ENCODE measurements at regions not wholly inside any gene's neighbourhood (a gene's known extent, or its start where the extent isn't known, plus 50 kb on each side); places are given as distances from the start of the nearest gene placed in this dataset.

DNA sequence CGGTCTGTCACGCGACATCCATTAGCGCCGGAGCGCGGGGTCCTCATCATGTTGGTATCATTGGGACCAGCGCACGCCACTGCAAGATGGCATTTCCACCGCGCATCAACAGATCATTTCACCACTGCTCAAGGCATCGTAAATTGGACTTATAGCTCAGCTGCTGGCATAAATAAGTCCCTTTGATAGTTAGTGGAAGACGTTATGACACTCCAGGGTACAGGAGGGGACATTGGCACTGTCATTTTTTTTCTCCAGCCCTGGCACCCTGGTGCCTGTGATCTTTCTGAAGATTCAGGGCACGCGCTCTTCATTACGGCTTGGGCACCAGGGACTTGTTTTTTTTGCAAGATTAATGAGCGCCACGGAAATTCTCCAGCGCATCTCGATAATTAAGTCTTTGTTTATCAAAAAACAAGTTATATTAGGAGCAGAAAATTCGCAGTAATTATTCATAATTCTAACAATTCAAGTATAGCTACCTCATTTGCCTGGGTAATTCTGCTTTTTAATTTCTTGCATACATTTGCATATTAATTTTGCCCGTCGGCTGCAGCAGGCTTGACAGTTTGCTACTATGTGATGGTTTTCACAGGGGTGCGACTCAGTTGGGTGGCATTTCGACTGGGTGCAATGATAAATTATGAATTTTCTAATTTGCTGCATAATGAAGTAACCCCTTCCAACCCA lies 167.7 kb downstream of the VRK1 start (continued):
- TF ChIP-seq FOXJ3 (CRISPR knock-in tag; IDR thresholded peaks at IDR 0.05; ENCODE audit: borderline replicate concordance) (no peak), PRRX2 (CRISPR knock-in tag; IDR thresholded peaks at IDR 0.05) (no peak), NR3C1 (CRISPR knock-in tag; conservative IDR thresholded peaks at IDR 0.05; ENCODE audit: low read depth) (no peak), ETV6 (CRISPR knock-in tag; IDR thresholded peaks at IDR 0.05) (no peak), NR2C2 (CRISPR knock-in tag; IDR thresholded peaks at IDR 0.05) (no peak), ELF4 (CRISPR knock-in tag; IDR thresholded peaks at IDR 0.05; ENCODE audit: low read depth) (no peak), TP53 (CRISPR knock-in tag; IDR thresholded peaks at IDR 0.05) (no peak), OVOL2 (CRISPR knock-in tag; IDR thresholded peaks at IDR 0.05; ENCODE audit: borderline replicate concordance) (no peak), CREM (CRISPR knock-in tag; IDR thresholded peaks at IDR 0.05) (no peak), NFYB (CRISPR knock-in tag; conservative IDR thresholded peaks at IDR 0.05; ENCODE audit: low read depth) (no peak)
- TF ChIP-seq, protein P1, sequence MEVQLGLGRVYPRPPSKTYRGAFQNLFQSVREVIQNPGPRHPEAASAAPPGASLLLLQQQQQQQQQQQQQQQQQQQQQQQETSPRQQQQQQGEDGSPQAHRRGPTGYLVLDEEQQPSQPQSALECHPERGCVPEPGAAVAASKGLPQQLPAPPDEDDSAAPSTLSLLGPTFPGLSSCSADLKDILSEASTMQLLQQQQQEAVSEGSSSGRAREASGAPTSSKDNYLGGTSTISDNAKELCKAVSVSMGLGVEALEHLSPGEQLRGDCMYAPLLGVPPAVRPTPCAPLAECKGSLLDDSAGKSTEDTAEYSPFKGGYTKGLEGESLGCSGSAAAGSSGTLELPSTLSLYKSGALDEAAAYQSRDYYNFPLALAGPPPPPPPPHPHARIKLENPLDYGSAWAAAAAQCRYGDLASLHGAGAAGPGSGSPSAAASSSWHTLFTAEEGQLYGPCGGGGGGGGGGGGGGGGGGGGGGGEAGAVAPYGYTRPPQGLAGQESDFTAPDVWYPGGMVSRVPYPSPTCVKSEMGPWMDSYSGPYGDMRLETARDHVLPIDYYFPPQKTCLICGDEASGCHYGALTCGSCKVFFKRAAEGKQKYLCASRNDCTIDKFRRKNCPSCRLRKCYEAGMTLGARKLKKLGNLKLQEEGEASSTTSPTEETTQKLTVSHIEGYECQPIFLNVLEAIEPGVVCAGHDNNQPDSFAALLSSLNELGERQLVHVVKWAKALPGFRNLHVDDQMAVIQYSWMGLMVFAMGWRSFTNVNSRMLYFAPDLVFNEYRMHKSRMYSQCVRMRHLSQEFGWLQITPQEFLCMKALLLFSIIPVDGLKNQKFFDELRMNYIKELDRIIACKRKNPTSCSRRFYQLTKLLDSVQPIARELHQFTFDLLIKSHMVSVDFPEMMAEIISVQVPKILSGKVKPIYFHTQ (CRISPR knock-in tag; IDR thresholded peaks at IDR 0.05): no peak
- TF ChIP-seq, protein P2, sequence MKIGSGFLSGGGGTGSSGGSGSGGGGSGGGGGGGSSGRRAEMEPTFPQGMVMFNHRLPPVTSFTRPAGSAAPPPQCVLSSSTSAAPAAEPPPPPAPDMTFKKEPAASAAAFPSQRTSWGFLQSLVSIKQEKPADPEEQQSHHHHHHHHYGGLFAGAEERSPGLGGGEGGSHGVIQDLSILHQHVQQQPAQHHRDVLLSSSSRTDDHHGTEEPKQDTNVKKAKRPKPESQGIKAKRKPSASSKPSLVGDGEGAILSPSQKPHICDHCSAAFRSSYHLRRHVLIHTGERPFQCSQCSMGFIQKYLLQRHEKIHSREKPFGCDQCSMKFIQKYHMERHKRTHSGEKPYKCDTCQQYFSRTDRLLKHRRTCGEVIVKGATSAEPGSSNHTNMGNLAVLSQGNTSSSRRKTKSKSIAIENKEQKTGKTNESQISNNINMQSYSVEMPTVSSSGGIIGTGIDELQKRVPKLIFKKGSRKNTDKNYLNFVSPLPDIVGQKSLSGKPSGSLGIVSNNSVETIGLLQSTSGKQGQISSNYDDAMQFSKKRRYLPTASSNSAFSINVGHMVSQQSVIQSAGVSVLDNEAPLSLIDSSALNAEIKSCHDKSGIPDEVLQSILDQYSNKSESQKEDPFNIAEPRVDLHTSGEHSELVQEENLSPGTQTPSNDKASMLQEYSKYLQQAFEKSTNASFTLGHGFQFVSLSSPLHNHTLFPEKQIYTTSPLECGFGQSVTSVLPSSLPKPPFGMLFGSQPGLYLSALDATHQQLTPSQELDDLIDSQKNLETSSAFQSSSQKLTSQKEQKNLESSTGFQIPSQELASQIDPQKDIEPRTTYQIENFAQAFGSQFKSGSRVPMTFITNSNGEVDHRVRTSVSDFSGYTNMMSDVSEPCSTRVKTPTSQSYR (CRISPR knock-in tag; IDR thresholded peaks at IDR 0.05): no peak

DNA sequence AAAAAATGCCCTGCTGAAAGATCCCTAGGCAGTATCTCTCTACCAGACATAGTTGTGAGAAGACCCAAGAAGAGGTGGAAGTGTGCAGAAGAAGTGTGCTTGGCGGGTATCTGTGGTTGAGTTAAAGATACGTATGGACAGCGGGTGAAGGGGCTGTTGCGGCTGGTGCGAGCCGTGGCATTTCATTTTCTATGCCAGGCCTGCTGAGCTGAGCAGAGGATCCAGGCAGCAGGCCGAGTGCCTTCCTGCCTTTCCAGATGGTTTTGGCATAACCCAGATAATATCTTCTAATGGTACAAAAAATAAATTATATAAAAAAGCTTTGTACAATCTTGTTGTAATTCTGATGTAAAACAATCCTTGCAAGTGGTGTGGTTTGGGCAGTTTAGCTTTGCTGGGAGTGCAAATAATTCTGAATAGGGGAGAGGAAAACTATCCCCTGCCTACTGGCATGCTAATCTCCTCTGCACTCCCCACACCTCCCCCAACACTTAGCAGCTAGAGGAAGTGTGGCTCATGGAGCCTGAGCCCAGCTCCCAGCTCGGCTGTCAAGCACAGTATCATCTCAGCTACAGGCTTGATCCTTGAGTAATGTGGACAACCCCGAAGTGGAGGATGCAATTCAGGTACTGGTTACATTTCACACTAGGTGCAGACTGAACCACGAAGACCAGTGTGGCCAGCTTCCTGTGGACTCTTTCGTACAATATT lies 168.9 kb downstream of the VRK1 start:
- TF ChIP-seq NR3C1 (CRISPR knock-in tag; conservative IDR thresholded peaks at IDR 0.05; ENCODE audit: low read depth): no peak
- no peak for TF ChIP-seq TEAD1 (CRISPR knock-in tag; IDR thresholded peaks at IDR 0.05)
- no peak for TF ChIP-seq HMGA2 (CRISPR knock-in tag; IDR thresholded peaks at IDR 0.05)
- no peak for TF ChIP-seq SP1 (CRISPR knock-in tag; conservative IDR thresholded peaks at IDR 0.05)
- TF ChIP-seq SMAD3 (CRISPR knock-in tag; IDR thresholded peaks at IDR 0.05; ENCODE audit: borderline replicate concordance): no peak
- TF ChIP-seq NR1H2 (CRISPR knock-in tag; IDR thresholded peaks at IDR 0.05): no peak
- no peak for TF ChIP-seq EMX1 (CRISPR knock-in tag; IDR thresholded peaks at IDR 0.05)
- TF ChIP-seq RORB (CRISPR knock-in tag; IDR thresholded peaks at IDR 0.05): no peak
- TF ChIP-seq TEAD4 (CRISPR knock-in tag; IDR thresholded peaks at IDR 0.05): no peak
- Mint-ChIP-seq H3K36me3 (peaks cover 25% of the 10 kb centered on the region), H3K27me3 (ENCODE audit: low read depth) (no peaks in the 10 kb centered on the region), H3K27ac (no peak overlapping the region), H3K9me3 (peaks cover 24% of the 10 kb centered on the region), H3K4me3 (no peak overlapping the region), H3K4me1 (peaks cover 19% of the 10 kb centered on the region)
- ATAC-seq: peak; percentile 95
- DNase-seq (ENCODE audit: low spot score): no peak
- ChIA-PET POLR2A (no interaction called here), CTCF (interaction anchor here (0.7 kb wide), 1 partner anchor 13 kb away, joined by 3 read pairs; no protein-coding TSS in a partner anchor)

DNA sequence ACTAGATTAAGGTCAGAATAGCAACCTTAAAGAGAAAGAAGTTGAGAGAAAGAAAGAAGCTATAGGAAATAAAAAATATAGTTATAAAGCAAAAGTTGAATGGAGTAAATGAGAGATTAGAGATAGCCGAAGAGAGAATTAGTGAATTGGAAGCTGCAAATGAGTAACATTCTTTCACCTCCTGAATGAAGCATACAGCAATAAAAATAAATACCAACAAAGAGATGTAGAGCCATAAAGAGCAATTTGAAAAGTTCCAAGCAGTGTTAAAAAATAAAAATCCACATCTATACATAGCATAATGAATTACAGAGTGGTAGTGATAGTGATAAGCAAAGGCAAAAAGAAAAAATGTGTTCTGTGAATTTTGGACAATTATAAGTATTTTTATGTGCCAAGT lies 177.9 kb downstream of the VRK1 start:
- Mint-ChIP-seq H3K27me3 (ENCODE audit: low read depth) (no peaks in the 10 kb centered on the region), H3K36me3 (peaks cover 28% of the 10 kb centered on the region), H3K4me1 (0 out of 2 replicates have a peak, but pooled peaks cover 7% of the 10 kb centered on the region), H3K27ac (no peak overlapping the region), H3K9me3 (peaks cover 40% of the 10 kb centered on the region), H3K4me3 (no peak overlapping the region)
- ChIA-PET CTCF (no interaction called here), POLR2A (no interaction called here)
- ATAC-seq (no peak), DNase-seq (ENCODE audit: low spot score) (no peak)
- TF ChIP-seq GTF2I (CRISPR knock-in tag; conservative IDR thresholded peaks at IDR 0.05): peak; percentile 41; the same call in 1 of the 2 replicates
- TF ChIP-seq, protein P2 (CRISPR knock-in tag; IDR thresholded peaks at IDR 0.05): no peak

Data from WTC11 (cell line).